ENCODE measurements at regions not wholly inside any gene's neighbourhood (a gene's known extent, or its start where the extent isn't known, plus 50 kb on each side); places are given as distances from the start of the nearest gene placed in this dataset.

DNA sequence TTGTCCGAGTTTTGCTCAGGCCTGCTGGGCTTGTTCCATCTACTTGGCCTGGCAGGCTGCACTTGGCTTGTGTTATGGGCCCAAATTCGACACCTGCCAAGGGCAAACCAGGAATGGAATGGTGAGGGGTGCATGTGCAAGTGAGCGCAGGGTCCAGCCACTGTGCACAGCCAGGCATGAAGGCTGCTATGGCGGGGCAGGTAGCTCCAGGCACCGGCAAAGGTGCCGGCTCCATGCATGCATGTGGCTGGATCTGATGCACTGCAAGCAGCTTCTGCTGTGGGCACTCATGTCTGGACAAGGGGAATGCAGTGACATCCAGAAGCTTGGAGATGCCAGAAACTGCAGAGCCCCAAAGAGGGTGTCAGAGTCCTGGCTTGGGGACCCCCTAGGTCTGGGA lies 463.0 kb downstream of the EPHA3 start:
- Mint-ChIP-seq H3K4me3 (no peak overlapping the region), H3K36me3 (ENCODE audit: low read depth) (peaks cover 43% of the 10 kb centered on the region), H3K27ac (no peak overlapping the region), H3K4me1 (peaks cover 22% of the 10 kb centered on the region), H3K9me3 (peaks cover 48% of the 10 kb centered on the region), H3K27me3 (ENCODE audit: low read depth, poor library complexity) (peaks cover 4% of the 10 kb centered on the region)
- DNase-seq = no peak
- TF ChIP-seq, protein P1, sequence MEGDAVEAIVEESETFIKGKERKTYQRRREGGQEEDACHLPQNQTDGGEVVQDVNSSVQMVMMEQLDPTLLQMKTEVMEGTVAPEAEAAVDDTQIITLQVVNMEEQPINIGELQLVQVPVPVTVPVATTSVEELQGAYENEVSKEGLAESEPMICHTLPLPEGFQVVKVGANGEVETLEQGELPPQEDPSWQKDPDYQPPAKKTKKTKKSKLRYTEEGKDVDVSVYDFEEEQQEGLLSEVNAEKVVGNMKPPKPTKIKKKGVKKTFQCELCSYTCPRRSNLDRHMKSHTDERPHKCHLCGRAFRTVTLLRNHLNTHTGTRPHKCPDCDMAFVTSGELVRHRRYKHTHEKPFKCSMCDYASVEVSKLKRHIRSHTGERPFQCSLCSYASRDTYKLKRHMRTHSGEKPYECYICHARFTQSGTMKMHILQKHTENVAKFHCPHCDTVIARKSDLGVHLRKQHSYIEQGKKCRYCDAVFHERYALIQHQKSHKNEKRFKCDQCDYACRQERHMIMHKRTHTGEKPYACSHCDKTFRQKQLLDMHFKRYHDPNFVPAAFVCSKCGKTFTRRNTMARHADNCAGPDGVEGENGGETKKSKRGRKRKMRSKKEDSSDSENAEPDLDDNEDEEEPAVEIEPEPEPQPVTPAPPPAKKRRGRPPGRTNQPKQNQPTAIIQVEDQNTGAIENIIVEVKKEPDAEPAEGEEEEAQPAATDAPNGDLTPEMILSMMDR (IDR thresholded peaks at IDR 0.05) = no peak

DNA sequence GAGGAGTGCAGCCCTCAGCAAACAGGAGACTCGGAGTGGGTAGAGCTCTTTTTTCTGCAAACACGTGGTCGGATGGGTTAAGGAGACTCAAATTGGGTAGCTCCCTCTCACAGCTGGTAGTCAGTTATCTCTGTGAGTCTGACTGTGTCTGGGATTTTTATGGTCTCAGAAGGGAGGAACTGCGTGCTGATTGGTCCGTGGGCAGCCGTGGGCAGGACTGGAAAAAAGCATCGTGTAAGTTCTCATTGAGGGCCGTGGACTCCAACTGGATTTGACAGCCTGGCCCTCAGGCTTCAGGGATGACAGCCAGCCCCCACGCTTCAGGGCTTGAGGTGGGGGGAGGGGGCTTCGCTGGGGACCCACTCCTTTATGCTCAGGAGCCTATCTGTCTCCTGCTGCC lies 463.9 kb downstream of the EPHA3 start:
- Mint-ChIP-seq H3K36me3 (ENCODE audit: low read depth) (peaks cover 35% of the 10 kb centered on the region), H3K9me3 (peaks cover 40% of the 10 kb centered on the region), H3K4me1 (peaks cover 30% of the 10 kb centered on the region), H3K4me3 (no peak overlapping the region), H3K27me3 (ENCODE audit: low read depth, poor library complexity) (peaks cover 4% of the 10 kb centered on the region), H3K27ac (peak overlapping the region; percentile 68)
- TF ChIP-seq, protein P1 (IDR thresholded peaks at IDR 0.05) = no peak
- DNase-seq = peak; percentile 14

DNA sequence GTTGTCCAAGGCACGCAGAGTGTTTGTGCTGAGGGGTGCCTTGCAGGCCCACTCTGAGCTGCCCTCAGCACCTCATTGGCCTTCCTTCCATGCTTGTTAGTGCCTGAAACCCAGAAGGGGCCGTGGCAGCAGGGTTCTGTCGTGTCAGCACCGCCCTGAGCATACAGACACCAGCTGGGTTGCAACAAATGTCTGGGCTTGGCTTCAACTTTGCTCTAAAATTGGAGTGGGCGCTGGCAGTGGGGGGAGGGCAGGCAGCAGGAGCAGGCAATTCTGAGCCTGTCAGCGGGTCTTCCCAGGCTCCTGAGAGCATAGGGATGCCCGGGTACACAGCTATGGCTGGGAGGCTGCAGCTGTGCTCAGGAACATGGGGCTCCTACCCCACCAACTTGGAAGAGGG lies 464.3 kb downstream of the EPHA3 start:
- H3K4me3 Mint-ChIP-seq = no peak overlapping the region
- H3K27me3 Mint-ChIP-seq (ENCODE audit: low read depth, poor library complexity) = peaks cover 4% of the 10 kb centered on the region

DNA sequence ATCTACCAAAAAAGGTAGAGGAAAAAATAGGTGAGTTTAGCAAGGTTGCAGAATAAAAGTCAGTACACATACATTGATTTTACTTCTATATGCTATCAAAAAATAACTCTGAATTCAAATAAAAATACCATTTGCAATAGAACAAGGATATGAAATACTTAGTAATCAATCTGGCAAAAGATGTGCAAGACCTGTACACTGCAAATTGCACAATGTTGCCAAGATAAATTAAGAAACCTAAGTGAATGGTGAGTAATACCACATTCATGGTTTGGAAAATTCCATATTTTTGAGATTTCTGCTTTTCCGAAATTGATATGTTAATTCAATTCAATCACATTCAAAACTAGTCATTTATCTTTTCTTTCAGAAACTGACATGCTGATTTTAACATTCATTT lies 464.8 kb downstream of the EPHA3 start:
- TF ChIP-seq, protein P1 (IDR thresholded peaks at IDR 0.05) = no peak
- H3K36me3 Mint-ChIP-seq (ENCODE audit: low read depth) = peaks cover 25% of the 10 kb centered on the region
- H3K4me1 Mint-ChIP-seq = peaks cover 39% of the 10 kb centered on the region
- no peak overlapping the region for H3K4me3 Mint-ChIP-seq
- no peak overlapping the region for H3K27ac Mint-ChIP-seq
- H3K27me3 Mint-ChIP-seq (ENCODE audit: low read depth, poor library complexity) = peaks cover 4% of the 10 kb centered on the region
- H3K9me3 Mint-ChIP-seq = peaks cover 30% of the 10 kb centered on the region
- no peak for DNase-seq

More for the DNA sequence above, 464.3 kb downstream of the EPHA3 start:
- H3K27ac Mint-ChIP-seq = no peak overlapping the region
- no peak for DNase-seq
- H3K36me3 Mint-ChIP-seq (ENCODE audit: low read depth) = peaks cover 31% of the 10 kb centered on the region
- TF ChIP-seq, protein P1 (IDR thresholded peaks at IDR 0.05) = no peak
- H3K4me1 Mint-ChIP-seq = peaks cover 34% of the 10 kb centered on the region
- H3K9me3 Mint-ChIP-seq = peaks cover 36% of the 10 kb centered on the region

DNA sequence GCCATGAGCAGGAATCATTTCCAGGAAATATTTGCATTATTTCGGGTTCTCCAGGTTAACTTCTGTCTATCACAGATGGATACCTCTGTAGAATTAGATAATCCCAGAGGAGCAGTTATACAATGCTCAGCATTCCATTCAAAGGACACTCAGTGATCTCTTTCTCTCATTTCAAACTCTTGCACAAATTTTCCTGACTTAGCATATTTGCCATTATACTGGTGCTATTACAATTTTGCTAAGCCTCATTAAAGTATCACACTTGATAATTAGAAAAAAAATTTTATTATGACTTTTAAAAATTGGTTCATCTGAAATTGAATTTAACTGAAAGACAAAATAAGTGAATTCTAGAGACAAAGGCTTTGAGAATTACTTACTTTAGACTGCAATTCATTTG lies 469.0 kb downstream of the EPHA3 start:
- TF ChIP-seq, protein P1 (IDR thresholded peaks at IDR 0.05) = no peak
- Mint-ChIP-seq H3K4me1 (peaks cover 58% of the 10 kb centered on the region), H3K27ac (peak overlapping the region; percentile 94), H3K27me3 (ENCODE audit: low read depth, poor library complexity) (peaks cover 4% of the 10 kb centered on the region), H3K9me3 (peaks cover 7% of the 10 kb centered on the region), H3K36me3 (ENCODE audit: low read depth) (peaks cover 13% of the 10 kb centered on the region), H3K4me3 (peak overlapping the region; percentile 7)
- DNase-seq = no peak

Measured in nephron progenitor cell (in vitro differentiated cells).